ENCODE measurements at regions not wholly inside any gene's neighbourhood (a gene's known extent, or its start where the extent isn't known, plus 50 kb on each side); places are given as distances from the start of the nearest gene placed in this dataset.
"Not testable (repeated sequence)": the region's sequence is repeated elsewhere in the genome, so short reads cannot be mapped to it uniquely, and the experiment has no call there.

GRCh38 chr22:22346401-22347107 is 102.0 kb downstream of the VPREB1 start:
- no peak for DNase-seq

GRCh38 chr22:22348127-22348814 is 103.7 kb downstream of the VPREB1 start:
- no peak for DNase-seq

DNA sequence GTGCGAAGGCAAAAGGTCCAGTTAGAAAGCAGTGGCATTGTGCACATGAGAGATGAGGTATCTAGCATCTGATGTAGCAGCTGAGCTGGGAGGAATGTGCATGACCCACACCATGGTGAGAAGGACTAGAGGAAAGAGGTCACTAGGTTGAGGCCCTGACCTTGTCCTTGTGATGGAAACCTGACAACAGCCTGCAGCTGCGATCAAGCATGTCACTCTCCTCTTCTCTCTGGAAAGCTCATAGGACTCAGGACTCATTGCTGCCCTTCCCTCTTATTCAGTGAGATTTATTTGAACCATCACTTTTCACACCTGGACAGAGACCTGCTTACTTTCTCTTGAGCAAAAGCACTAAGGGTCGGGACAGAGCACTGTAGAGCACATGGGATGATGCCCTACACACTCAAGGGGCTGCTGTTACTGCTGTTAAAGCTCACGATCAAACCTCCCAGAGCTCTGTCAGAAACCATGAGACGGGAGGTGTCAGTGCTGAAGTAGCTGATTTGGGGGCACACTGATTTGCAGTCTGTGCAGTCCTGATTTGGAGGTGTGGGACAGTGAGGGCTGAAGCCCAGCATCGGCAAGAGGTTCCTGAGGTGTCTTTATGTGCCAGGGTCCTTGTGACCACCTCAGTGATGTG is 104.3 kb downstream of the VPREB1 start:
- DNase-seq = no peak

DNA sequence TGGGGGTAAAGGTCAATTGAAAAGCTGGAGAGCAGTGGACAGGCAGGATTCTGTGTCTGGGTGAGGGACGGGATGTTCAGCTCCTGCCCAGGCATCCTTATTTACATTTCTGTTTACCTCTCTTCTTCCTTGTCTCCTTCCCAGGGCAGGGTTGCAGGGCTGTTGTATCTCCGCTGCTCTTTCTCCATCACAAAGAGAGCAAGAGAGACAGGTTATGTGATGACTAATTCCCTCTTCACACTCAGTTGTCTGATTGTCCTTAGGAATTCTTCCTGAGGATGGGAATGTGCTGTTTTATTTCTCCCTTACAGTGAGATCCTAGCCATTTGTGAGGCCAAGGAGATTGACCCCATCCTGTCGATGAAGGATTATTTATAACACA is 104.9 kb downstream of the VPREB1 start:
- DNase-seq = no peak

- no peak for DNase-seq
These were observed 106.8 kb downstream of the VPREB1 start for GRCh38 chr22:22351366-22351765.

DNA sequence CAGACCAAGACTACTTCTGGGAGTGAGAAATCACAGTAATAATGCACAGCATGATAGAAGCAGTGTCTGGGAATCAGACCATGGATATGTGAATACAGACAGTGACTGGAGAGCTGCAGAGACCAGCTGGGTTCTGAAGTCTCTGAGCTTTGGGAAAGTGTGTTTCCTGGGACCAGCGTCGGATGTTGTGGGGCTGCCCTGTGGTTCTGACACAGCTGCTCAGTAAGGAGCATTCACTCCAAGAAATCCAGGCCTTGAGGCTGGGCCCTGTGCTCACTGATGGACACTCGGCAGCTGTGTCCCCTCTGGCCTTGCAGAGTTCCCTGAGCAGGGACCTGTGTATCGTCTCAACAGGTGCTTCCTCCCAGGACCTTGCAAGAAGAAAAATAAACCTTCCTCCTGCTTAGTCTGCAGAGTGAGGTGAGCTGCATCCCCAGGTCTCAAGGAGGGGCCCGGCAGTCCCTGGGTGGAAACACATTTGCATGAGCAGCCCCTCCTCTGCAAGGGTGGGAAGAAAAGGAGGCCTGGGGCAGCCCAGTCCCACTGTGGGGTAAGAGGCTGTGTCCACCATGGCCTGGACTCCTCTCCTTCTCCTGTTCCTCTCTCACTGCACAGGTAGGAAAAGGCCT is 107.9 kb downstream of the VPREB1 start:
- DNase-seq = no peak

DNA sequence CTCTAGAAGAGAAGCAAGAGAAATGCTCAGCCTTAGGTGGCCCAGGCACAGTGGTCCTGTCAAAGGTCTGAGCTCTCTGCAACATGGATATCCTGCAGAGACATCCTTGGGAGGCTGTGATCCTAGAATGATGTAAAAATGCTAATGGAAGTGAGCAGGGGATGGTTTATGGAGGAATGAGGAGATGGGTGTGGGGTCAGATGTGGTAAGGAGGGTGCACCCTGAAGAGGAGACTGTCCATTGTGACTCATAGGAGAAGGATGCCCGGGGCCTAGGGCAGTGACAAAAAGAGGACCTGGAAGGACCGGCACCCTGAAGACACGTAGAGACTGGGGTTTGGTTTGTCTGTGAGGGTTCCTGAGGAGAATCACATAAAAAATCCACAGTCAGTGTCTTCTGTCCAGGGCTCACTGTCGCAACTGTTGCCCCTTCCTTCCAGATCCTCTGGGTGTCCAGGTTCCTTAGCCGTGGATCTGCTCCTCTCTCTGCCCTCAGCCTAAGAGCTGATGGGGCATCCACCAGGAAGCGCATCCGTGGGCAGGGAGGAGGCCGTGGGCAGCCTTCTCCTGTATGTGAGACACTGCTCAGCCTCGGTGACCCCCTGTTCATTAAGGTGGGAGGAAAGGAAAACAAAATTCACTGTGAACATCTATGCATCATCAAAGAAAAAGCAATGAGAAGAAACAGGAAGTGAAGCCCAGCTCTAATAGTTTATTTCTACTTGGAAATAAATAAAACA is 110.7 kb downstream of the VPREB1 start:
- no peak for DNase-seq

GRCh38 chr22:22357024-22357883 is 112.7 kb downstream of the VPREB1 start:
- peak; percentile 18 for DNase-seq

- no peak for DNase-seq
These were observed 113.6 kb downstream of the VPREB1 start for GRCh38 chr22:22358152-22358551.

GRCh38 chr22:22358686-22359085 is 114.1 kb downstream of the VPREB1 start:
- no peak for DNase-seq

- DNase-seq = no peak
These were observed 114.9 kb downstream of the VPREB1 start for GRCh38 chr22:22359465-22359864.

- no peak for DNase-seq
These were observed 115.4 kb downstream of the VPREB1 start for GRCh38 chr22:22360014-22360413.

DNA sequence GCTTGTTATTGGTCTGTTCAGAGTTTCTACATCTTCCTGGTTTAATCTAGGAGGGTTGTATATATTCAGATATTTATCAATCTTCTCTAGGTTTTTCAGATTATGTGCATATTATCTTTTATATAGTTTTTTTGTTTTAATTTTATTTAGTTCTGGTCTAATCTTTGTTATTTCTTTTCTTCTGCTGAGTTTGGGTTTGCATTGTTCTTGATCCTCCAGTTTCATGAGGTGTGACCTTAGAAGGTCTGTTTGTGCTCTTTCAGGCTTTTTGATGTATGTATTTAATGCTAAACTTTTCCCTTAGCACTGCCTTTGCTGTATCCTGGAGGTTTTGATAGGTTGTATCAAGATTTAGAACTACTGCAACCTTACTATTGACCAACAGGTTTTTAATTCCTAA is 117.7 kb downstream of the VPREB1 start:
- DNase-seq = no peak

DNA sequence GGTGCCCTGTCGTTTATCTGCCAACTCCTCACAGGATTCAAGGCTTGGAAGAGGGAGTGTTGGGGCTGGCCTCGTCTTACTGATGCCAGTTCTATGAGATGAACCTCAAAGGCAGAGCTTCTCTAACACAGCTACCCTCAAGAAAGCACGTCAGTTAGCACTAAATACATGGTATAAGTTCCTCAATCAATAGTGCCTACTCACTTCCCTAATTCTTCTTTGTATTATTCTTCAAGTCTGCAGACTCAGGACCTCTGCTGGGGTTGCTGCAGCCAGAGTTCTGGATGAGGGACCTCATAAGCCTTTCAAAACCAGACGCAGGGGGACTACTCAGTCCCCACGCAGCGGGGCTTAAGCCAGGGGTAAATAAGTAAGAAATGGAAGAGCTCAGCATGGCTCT is 118.3 kb downstream of the VPREB1 start:
- no peak for DNase-seq

DNA sequence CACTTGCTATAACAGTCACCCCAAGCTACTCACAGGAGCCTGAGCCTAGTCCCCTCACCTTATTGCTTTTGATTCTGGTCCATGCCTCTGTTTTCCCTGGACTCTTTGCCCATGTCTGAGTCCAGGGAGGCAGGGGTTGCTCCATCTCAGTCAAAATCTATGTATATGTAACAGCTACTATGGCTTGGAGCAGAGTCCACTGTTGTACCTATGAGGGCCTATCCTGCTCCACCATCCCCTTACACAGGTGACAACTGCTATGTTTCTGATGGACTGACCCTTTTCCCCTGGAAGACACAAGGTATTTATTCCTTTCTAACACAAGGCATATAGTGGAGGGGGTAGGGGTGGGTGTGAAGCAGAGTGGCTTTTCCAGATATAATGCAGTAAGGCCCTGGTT is 119.6 kb downstream of the VPREB1 start:
- no peak for DNase-seq

DNA sequence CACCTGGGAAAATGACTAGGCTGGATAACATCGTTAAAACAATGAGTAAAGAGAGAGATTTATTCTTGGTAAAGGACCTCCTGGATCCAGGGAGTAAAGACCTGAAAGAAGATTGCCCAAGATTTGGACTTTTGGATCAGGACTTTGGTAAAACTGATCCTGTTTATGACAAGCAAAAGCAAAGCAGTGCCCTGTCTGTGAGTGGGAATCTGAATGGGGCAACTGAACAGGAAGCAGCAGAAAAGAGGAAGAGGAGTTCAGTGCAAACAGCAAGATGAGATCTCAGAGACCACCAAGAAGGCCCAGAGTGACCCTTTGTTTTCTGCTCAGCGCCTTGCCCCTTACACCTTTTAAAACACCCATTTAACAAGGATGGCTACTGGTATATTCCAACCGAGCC is 122.0 kb downstream of the VPREB1 start:
- no peak for DNase-seq

DNA sequence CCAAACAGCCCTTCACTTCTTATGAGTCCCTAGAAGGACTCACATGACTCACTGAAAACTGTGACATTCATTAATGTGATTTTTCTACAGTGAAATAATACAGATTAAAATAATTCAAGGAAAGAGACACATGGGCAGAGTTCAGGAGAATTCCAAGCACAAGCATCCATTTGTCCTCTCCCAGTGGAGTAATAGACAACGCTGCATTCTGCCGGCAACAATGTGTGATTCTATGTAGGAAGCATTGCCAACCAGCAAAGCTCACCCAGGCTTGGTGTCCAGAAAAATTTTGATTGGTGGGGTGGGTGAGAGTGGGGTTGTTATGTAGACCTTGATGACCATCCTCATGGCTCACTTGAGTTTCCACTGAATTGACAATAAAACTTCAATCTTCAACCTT is 123.9 kb downstream of the VPREB1 start:
- no peak for DNase-seq

DNA sequence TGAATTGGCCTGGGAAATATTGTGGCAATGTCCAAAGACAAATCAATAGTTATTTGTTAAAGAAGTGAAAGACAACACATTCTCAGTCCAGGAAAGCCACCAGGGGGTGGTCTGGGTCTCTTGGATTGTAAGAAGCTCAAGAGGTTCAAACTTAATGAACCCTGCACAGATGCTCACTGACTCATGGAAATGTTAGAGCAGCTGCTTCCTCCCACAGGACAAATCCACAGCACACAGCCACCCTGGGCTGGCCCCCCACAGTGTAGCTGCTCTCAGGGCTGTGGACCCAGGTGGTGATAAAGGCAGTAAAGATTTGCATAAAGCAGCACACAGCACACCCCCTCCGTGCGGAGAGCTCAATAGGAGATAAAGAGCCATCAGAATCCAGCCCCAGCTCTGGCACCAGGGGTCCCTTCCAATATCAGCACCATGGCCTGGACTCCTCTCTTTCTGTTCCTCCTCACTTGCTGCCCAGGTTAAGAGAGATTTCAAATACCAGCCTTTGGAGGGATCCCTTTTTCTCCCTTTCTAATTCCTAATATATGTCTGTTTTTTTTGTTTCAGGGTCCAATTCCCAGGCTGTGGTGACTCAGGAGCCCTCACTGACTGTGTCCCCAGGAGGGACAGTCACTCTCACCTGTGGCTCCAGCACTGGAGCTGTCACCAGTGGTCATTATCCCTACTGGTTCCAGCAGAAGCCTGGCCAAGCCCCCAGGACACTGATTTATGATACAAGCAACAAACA is 124.8 kb downstream of the VPREB1 start:
- not testable (repeated sequence) for DNase-seq

GRCh38 chr22:22369964-22370270 is 125.3 kb downstream of the VPREB1 start:
- no peak for DNase-seq

- no peak for DNase-seq
These were observed 126.5 kb downstream of the VPREB1 start for GRCh38 chr22:22371031-22371541.

GRCh38 chr22:22372086-22372485 is 127.5 kb downstream of the VPREB1 start:
- no peak for DNase-seq

Data from NCI-H1436 treated with DMSO at 0.1 percent for 48 hours (cell line).